ENCODE measurements at regions not wholly inside any gene's neighbourhood (a gene's known extent, or its start where the extent isn't known, plus 50 kb on each side); places are given as distances from the start of the nearest gene placed in this dataset.

- H3K36me3 ChIP-seq (ENCODE audit: control insufficient read depth, insufficient read depth, low read length) = no peaks in the 10 kb centered on the region
- ATAC-seq = no peak
- H3K4me3 ChIP-seq (ENCODE audit: low read depth in 2 of 2, low read length in 2 of 2) = no peak overlapping the region
- in situ Hi-C loops (cut with HindIII; ENCODE audit: low pct_unique_long_range_greater_than_20kb, low sequenced_read_pairs) = no loop called here
- H3K27ac ChIP-seq (ENCODE audit: low read length) = no peak overlapping the region
- no peaks in the 10 kb centered on the region for H3K27me3 ChIP-seq (ENCODE audit: control insufficient read depth, insufficient read depth, low read length)
- H3K9me3 ChIP-seq (ENCODE audit: control insufficient read depth, insufficient read depth, low read depth, low read length) = peaks cover 5% of the 10 kb centered on the region; the same call in 1 of the 2 replicates
- TF ChIP-seq CTCF (IDR thresholded peaks at IDR 0.05) (no peak), POLR2AphosphoS5 (IDR thresholded peaks at IDR 0.05; ENCODE audit: low read depth, low read length) (no peak), SIN3A (IDR thresholded peaks at IDR 0.05; ENCODE audit: borderline replicate concordance, insufficient read depth, low read depth, low read length) (no peak), REST (IDR thresholded peaks at IDR 0.05; ENCODE audit: insufficient read depth in 1 of 2, low read depth in 2 of 2, low read length in 1 of 2) (no peak), TCF7L2 (IDR thresholded peaks at IDR 0.05; ENCODE audit: low read depth, low read length) (no peak)
- POLR2A ChIA-PET = no interaction called here
- intact Hi-C loops (cut with micrococcal nuclease; ENCODE audit: unreplicated experiment) = no loop called here
- no peaks in the 10 kb centered on the region for H3K4me1 ChIP-seq (ENCODE audit: control insufficient read depth, insufficient read depth, low read length)
- no peak for DNase-seq (ENCODE audit: low read depth, low spot score)
- BruUV-seq (replicated peaks) = no TSS peak
- CTCF ChIA-PET = no interaction called here
These were observed 193.8 kb upstream of the SHH start for GRCh38 chr7:156006024-156006423.

- H3K27ac ChIP-seq (ENCODE audit: low read length) = no peak overlapping the region
- no peak overlapping the region for H3K4me3 ChIP-seq (ENCODE audit: low read depth in 2 of 2, low read length in 2 of 2)
- no TSS peak for BruUV-seq (replicated peaks)
- DNase-seq (ENCODE audit: low read depth, low spot score) (no peak), ATAC-seq (no peak)
- in situ Hi-C loops (cut with HindIII; ENCODE audit: low pct_unique_long_range_greater_than_20kb, low sequenced_read_pairs) = no loop called here
- TF ChIP-seq POLR2AphosphoS5 (IDR thresholded peaks at IDR 0.05; ENCODE audit: low read depth, low read length) (no peak), SIN3A (IDR thresholded peaks at IDR 0.05; ENCODE audit: borderline replicate concordance, insufficient read depth, low read depth, low read length) (no peak), REST (IDR thresholded peaks at IDR 0.05; ENCODE audit: insufficient read depth in 1 of 2, low read depth in 2 of 2, low read length in 1 of 2) (no peak), CTCF (IDR thresholded peaks at IDR 0.05) (no peak), TCF7L2 (IDR thresholded peaks at IDR 0.05; ENCODE audit: low read depth, low read length) (no peak)
- H3K9me3 ChIP-seq (ENCODE audit: control insufficient read depth, insufficient read depth, low read depth, low read length) = peaks cover 5% of the 10 kb centered on the region; the same call in 1 of the 2 replicates
- no peaks in the 10 kb centered on the region for H3K4me1 ChIP-seq (ENCODE audit: control insufficient read depth, insufficient read depth, low read length)
- intact Hi-C loops (cut with micrococcal nuclease; ENCODE audit: unreplicated experiment) = no loop called here
- no peaks in the 10 kb centered on the region for H3K36me3 ChIP-seq (ENCODE audit: control insufficient read depth, insufficient read depth, low read length)
- H3K27me3 ChIP-seq (ENCODE audit: control insufficient read depth, insufficient read depth, low read length) = no peaks in the 10 kb centered on the region
- ChIA-PET CTCF (no interaction called here), POLR2A (no interaction called here)
These were observed 193.0 kb upstream of the SHH start for GRCh38 chr7:156005202-156005691.

Measured in Panc1 (cell line).